Tibial artery (tissue), 4 donors: ENCODE measurements at regions not wholly inside any gene's neighbourhood (a gene's known extent, or its start where the extent isn't known, plus 50 kb on each side); places are given as distances from the start of the nearest gene placed in this dataset.
"Not testable (repeated sequence)": the region's sequence is repeated elsewhere in the genome, so short reads cannot be mapped to it uniquely, and the experiment has no call there.

Source experiments
- DNase-seq, 2 donors: peaks; one replicate each; pipeline ENCODE4 v3.0.0-alpha.2; 2019
- H3K27ac ChIP-seq, 2 donors: fragments of 200-600 bp; sonication (generic) in 1 of 2; 1 replicate in 1 of 2; 2 replicates in 1 of 2; pipeline ENCODE4 v1.5.1; 2018 to 2019; ENCODE audit warnings: mild to moderate bottlenecking in 1 of 2
- H3K27me3 ChIP-seq, 2 donors: fragments of 200-600 bp; sonication (generic) in 1 of 2; one replicate each; pipeline versions ENCODE4 v1.5.1 to v1.6.0; 2016 to 2019
- H3K36me3 ChIP-seq, 3 donors: fragments of 200-600 bp; sonication (generic) in 2 of 3; one replicate each; pipeline ENCODE4 v1.5.1; 2016 to 2019; ENCODE audit warnings: mild to moderate bottlenecking in 2 of 3
- H3K4me1 ChIP-seq, 4 donors: fragments of 200-600 bp; sonication (generic) in 2 of 4; 1 replicate in 3 of 4; 2 replicates in 1 of 4; pipeline ENCODE4 v1.5.1; 2016 to 2019
- H3K4me3 ChIP-seq, 2 donors: fragments of 200-600 bp; sonication (generic) in 1 of 2; 1 replicate in 1 of 2; 2 replicates in 1 of 2; pipeline ENCODE4 v1.5.1; 2018 to 2019; ENCODE audit warnings: mild to moderate bottlenecking in 2 of 2
- H3K9me3 ChIP-seq, 3 donors: fragments of 200-600 bp; sonication (generic) in 1 of 3; one replicate each; pipeline ENCODE4 v1.5.1; 2016 to 2019
- intact Hi-C: fragments of 100-400 bp; cut with DNase I; formaldehyde crosslinking; loops from one replicate; pipeline ENCODE4 v1.15.0; 2023; ENCODE audit warnings: low total_unique reads
- TF ChIP-seq, protein P1 (sequence below), 2 experiments: fragments of 200-600 bp in 1 of 2; fragments of 450-650 bp in 1 of 2; IDR thresholded peaks; one replicate each; pipeline ENCODE4 v1.5.1; 2017 to 2019; ENCODE audit warnings: antibody characterized with exemption in 2 of 2, mild to moderate bottlenecking in 1 of 2, moderate library complexity in 1 of 2

DNA sequence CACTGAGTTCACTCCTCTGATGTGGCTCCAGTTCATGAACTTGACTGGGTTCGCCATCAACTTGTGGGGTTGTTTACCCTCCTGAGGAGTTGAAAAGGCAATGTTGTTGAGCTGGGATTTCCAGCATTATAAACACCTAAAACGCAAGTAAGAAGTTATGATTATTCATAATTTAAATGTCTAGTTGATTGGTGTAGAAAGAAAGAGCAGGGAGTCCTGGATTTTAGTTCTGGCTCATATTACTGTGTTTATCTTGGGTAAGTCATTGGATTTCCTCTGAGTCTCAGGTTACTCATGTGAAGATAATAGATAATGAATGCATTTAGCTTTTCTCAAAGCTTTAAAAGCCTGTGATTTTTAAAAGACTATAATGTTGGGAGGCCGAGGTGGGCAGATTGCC is 438.0 kb upstream of the CDH20 start:
- H3K36me3 ChIP-seq, result no peaks in the 10 kb centered on the region
- no peak overlapping the region for H3K27ac ChIP-seq
- TF ChIP-seq, protein P1, sequence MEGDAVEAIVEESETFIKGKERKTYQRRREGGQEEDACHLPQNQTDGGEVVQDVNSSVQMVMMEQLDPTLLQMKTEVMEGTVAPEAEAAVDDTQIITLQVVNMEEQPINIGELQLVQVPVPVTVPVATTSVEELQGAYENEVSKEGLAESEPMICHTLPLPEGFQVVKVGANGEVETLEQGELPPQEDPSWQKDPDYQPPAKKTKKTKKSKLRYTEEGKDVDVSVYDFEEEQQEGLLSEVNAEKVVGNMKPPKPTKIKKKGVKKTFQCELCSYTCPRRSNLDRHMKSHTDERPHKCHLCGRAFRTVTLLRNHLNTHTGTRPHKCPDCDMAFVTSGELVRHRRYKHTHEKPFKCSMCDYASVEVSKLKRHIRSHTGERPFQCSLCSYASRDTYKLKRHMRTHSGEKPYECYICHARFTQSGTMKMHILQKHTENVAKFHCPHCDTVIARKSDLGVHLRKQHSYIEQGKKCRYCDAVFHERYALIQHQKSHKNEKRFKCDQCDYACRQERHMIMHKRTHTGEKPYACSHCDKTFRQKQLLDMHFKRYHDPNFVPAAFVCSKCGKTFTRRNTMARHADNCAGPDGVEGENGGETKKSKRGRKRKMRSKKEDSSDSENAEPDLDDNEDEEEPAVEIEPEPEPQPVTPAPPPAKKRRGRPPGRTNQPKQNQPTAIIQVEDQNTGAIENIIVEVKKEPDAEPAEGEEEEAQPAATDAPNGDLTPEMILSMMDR (IDR thresholded peaks at IDR 0.05), result no peak
- H3K4me3 ChIP-seq, result no peak overlapping the region
- no peak for DNase-seq
- H3K4me1 ChIP-seq, result peaks cover 0 to 9% (median 3%) of the 10 kb centered on the region in 4 donors
- no peaks in the 10 kb centered on the region for H3K9me3 ChIP-seq
- H3K27me3 ChIP-seq, result no peaks in the 10 kb centered on the region
- intact Hi-C loops, result no loop called here

DNA sequence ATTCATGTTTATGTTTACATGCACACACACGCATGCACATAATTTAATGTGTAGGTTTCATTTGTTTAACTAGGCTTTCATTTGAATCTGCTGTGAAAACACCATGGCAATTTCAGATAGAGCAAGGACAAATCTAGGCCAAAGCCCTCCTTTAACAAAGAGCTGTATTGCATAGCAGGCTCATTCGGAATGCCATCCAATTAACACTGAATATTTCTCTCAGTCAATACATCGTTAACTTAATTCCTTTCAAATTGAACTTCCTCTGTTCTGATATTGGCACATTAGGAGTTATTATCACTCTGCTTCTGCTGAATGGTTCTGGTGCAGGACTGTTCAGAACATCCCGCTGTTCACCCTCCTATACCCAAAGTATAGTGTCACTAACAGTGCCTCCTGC is 435.1 kb upstream of the CDH20 start:
- H3K36me3 ChIP-seq, result no peaks in the 10 kb centered on the region
- intact Hi-C loops, result no loop called here
- TF ChIP-seq, protein P1 (IDR thresholded peaks at IDR 0.05), result no peak
- no peak for DNase-seq
- H3K4me3 ChIP-seq, result no peak overlapping the region
- no peaks in the 10 kb centered on the region for H3K4me1 ChIP-seq
- H3K9me3 ChIP-seq, result no peaks in the 10 kb centered on the region
- H3K27ac ChIP-seq, result no peak overlapping the region
- no peaks in the 10 kb centered on the region for H3K27me3 ChIP-seq

DNA sequence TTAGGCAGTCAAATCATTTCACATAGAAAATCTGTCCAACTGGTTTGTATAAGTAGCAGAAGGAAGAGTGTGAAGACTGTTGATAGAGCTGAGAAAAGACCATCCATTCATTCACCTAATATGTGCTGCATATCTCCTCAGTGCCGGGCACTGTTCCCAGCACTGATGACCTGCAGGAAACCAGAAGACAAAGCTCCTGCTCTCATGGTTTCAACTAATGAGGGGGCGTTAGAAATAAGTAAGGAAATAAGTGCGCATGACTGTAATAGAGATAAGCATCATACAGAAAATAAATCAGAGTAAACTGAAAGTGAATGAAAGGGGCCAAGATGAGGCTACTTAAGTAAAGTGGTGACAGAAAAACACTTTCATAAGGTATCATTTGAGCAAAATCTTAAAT is 427.5 kb upstream of the CDH20 start:
- no peaks in the 10 kb centered on the region for H3K27me3 ChIP-seq
- H3K4me3 ChIP-seq, result no peak overlapping the region
- intact Hi-C loops, result no loop called here
- H3K36me3 ChIP-seq, result no peaks in the 10 kb centered on the region
- H3K4me1 ChIP-seq, result peaks cover 0 to 14% (median 4%) of the 10 kb centered on the region in 4 donors
- no peak for DNase-seq
- no peaks in the 10 kb centered on the region for H3K9me3 ChIP-seq
- TF ChIP-seq, protein P1 (IDR thresholded peaks at IDR 0.05), result no peak
- H3K27ac ChIP-seq, result no peak overlapping the region

DNA sequence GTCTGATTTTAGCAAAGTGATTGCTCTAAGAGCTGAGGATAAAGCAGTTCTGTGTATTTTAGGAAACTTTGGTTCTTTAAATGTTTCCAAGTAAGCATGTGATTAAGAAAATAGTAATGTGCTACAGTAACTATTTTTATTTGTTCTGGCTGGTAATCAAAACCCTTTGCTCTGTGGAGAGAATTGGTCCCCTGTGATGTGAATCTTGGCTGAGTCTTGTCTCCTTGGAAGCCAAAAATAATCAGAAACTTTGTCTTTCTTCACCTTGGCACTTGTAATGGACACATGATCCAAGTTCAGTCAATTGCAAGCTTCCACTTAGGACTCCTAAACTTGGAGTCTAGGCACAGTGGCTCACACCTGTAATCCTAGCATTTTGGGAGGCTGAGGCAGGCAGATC is 422.7 kb upstream of the CDH20 start:
- intact Hi-C loops, result no loop called here
- Histone ChIP-seq H3K9me3 (no peaks in the 10 kb centered on the region), H3K27me3 (no peaks in the 10 kb centered on the region), H3K36me3 (no peaks in the 10 kb centered on the region), H3K27ac (no peak overlapping the region), H3K4me3 (no peak overlapping the region), H3K4me1 (peaks cover 0 to 22% (median 4%) of the 10 kb centered on the region in 4 donors)
- TF ChIP-seq, protein P1 (IDR thresholded peaks at IDR 0.05), result no peak
- DNase-seq, result no peak

DNA sequence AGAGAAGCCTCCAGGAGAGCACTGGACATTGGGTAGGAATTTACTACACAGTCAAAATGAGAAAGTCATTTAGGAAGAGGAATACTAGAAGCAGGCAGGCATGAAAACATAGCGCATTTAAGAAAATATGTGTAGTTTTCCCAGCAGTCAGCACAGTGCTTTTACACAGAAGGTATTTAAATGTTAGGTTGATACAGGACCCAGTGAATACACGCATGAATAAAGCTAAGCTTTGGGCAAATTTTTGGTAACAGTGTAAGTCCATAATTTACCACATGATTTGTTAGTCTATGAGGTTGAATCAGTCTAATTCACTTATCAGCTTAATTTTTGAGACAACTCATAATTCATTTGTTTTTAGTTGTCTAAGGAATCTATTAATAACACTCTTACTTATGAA is 421.7 kb upstream of the CDH20 start:
- intact Hi-C loops, result no loop called here
- DNase-seq, result no peak
- TF ChIP-seq, protein P1 (IDR thresholded peaks at IDR 0.05), result no peak
- Histone ChIP-seq H3K9me3 (no peaks in the 10 kb centered on the region), H3K27me3 (no peaks in the 10 kb centered on the region), H3K4me3 (no peak overlapping the region), H3K36me3 (no peaks in the 10 kb centered on the region), H3K4me1 (peaks cover 0 to 22% (median 4%) of the 10 kb centered on the region in 4 donors), H3K27ac (no peak overlapping the region)

DNA sequence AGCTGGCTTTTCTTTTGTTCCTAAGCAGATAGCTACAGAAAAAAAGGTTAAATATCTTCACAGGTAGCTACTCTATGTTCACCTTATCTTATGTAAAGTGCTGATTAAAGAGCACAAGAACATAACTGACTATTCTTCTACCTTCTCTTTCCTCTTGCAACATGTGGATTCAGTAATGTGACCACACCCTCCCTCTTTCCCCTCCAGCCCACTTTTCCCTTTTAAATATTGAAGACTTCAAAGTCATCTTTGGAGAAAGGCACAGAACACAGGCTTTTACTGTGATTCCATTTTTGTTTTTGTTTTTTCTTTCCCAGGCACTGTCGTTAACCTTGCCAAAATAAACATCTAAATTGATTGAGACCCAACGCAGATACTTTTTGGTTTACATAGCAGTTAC is 418.1 kb upstream of the CDH20 start:
- DNase-seq, result no peak
- Histone ChIP-seq H3K4me3 (no peak overlapping the region), H3K4me1 (peaks cover 0 to 13% (median 2%) of the 10 kb centered on the region in 4 donors), H3K27me3 (no peaks in the 10 kb centered on the region), H3K36me3 (no peaks in the 10 kb centered on the region), H3K9me3 (no peaks in the 10 kb centered on the region), H3K27ac (no peak overlapping the region)
- intact Hi-C loops, result no loop called here
- TF ChIP-seq, protein P1 (IDR thresholded peaks at IDR 0.05), result no peak

DNA sequence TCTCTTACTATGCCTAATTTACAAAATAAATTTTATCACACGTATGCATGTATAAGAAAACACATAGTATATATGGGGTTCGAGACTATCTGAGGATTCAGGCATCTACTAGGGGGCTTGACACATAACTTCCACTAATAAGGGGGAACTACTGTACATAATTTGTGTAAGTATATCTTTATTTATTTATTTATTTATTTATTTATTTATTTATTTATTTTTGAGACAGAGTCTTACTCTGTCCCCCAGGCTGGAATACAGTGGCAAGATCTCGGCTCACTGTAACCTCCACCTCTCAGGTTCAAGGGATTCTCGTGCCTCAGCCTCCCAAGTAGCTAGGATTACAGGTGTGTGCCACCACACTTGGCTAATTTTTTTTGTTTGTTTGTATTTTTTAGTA is 414.4 kb upstream of the CDH20 start:
- H3K4me1 ChIP-seq, intact Hi-C loops: not testable (repeated sequence)

More for the DNA sequence above, 414.4 kb upstream of the CDH20 start:
- not testable (repeated sequence) for DNase-seq, H3K27me3 ChIP-seq, H3K36me3 ChIP-seq, H3K4me3 ChIP-seq, H3K9me3 ChIP-seq, H3K27ac ChIP-seq
